GM19463 (cell line): ENCODE measurements at regions not wholly inside any gene's neighbourhood (a gene's known extent, or its start where the extent isn't known, plus 50 kb on each side); places are given as distances from the start of the nearest gene placed in this dataset.

Experiments used
- ATAC-seq: cut with Tn5 transposase; IDR thresholded peaks from one replicate; pipeline ENCODE4 v1.9.1; 2021; ENCODE audit warnings: mild to moderate bottlenecking, moderate library complexity; ENCODE audit not compliant: unreplicated experiment

- no peak for ATAC-seq
These were observed 59.6 kb upstream of the CDH13 start for GRCh38 chr16:82567175-82567574.

GRCh38 chr16:82563401-82563800, 63.4 kb upstream of the CDH13 start:
- ATAC-seq: no peak

DNA sequence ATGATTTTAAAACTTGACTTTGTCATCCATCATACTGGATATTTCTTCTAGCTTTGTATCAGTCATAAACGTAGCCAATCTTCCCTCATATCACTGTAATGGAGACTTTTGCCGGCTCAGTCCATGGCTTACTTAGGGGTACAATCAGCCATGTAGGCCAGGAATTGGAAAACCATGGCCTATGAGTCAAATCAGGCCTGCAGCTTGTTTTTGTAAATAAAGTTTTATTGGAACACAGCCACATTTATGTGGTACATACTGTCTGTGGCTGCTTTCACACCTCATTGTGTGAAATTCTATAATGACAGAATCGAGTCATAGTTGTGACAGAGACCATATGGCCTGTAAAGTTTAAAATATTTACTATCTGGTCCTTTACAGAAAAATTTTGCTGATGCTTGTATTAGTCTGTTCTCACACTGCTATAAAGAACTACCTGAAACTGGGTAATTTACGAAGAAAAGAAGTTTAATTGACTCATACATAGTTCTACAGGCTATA, 64.5 kb upstream of the CDH13 start:
- ATAC-seq: no peak

DNA sequence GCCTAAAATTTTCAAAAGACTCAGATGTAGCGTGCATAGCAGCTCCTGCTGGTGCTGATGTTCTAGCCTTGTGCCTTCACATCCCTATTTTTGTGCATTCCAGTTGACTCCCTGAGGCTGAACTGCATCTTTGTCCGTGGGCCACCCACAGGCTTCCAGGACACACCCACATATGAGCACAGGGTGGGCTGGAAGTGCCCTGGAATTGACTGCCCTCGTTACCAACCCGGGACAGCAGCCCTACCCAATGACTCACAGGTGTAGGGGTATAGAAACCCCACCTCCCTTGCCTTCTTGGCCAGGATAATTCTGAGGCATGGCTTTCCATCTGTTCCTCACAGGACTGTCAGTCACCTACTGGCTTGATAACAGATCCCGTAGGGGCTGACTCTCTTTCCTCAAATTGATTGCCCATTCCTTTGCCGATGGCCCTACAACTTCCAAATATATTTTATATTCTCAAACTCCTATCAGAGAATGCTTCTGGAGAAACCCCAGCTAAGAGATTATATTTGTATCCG, 65.9 kb upstream of the CDH13 start:
- no peak for ATAC-seq

DNA sequence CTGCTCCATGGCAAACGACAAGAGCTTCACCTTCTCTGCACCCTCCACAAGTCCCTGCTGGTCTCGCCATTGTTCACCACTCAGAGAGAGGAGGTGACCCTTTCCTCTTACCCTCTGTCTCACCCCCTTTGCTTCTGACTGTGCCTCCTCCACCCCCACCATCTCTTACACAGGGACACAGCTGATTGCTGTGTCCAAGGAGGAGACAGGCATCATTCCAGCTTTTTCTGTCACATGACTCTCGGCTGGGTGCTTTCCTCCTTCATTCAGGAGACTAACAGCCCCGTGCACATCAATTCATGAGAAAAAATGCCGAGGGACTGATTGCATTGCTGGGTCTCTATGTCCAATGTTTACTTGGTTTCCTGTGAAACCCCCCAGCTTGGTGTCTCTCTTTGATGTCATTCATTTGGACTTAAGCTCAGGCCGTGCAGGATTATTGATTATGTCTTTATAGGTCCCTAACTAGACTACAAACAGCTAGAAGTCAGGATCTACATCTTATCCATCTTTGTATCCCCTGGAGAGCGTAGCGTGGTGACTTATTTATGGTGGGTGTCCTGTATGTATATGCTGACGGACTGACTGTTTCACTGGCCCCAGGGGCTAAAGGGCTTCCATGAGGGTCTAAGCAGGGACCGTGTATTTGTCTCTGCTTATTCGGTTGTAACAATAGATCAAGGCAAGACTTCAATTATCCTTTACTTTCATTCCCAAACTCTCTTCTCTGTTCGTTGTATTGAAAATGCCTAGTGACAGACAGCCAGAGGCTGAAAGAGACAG, 82.2 kb upstream of the CDH13 start:
- no peak for ATAC-seq

- ATAC-seq: no peak
These were observed 84.1 kb upstream of the CDH13 start for GRCh38 chr16:82542714-82543113.

DNA sequence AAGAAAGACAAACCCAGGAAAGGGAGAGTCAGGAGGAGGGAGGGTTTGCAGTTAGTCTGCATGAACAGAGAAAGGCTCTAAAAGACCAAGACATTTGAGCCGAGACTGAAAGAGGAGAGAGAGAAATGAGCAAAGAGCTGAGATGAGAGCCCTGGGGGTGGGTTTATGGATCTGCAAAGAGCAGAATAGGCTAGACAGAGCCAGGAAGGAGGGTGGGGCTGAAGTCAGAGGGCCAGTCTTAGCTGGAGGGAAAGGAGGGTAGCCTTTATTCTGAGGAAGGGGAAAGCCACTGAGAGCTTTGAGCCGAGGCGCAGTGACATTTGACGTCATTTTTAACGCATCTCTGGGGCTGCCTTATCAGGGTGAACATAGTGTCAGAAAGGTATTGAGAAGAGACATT, 85.7 kb upstream of the CDH13 start:
- ATAC-seq: no peak

DNA sequence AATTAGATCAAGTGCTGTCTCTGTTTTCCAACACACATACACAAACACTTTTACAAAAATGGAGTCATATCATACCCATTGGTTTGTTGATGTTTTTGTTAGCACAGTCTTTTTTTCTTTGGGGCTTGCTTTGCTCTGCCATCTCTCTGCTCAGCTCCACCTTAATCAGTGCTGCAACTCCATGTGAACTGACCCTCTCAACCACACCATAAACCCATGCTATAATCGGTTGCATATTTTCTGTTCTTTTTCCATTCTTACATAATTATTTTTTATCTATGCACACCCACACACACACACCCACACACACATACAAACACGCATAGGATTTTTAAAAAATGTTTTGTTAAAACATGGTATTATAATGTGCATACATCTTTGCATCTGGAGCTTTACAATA, 91.0 kb upstream of the CDH13 start:
- ATAC-seq: no peak

GRCh38 chr16:82535262-82535661, 91.5 kb upstream of the CDH13 start:
- no peak for ATAC-seq

GRCh38 chr16:82533189-82533588, 93.6 kb upstream of the CDH13 start:
- ATAC-seq: no peak

DNA sequence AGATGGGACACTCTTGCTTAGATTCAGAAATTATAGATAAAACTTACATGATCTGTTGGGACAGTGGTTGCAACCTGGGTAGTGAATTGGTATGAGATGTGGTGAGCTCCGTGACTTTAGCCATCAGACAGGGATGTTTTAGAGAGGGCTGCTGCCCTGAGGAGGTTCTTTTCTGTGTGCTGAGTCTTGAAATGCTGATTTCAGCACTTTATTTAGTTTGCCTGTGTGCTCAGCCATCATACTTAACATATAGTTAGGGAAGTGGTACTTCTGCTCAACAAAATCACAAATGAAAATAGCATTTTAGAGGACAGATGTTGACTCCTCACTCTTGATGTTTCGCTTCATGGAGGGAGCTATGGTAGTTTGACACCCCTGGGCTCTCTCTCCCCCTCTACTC, 95.9 kb upstream of the CDH13 start:
- no peak for ATAC-seq

DNA sequence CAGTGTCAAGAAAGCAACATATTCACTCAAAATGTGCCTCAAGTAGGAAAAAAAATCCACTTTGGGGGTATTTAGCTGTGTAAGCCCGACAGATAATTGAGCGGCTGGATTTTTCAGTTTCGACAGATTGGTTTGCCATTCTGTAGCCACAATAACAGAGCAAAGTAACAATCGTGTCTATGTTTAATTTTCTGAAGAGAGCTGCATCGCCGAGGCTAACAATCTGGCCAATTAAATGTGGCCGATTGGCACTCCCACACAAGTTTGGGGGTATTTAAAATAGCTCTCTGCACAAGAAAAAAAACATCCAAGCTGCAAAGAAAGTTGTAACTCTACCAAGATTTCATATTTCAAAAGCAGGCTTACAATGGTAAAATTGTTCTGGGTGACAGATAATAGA, 99.7 kb upstream of the CDH13 start:
- ATAC-seq: no peak

GRCh38 chr16:82524976-82525375, 101.8 kb upstream of the CDH13 start:
- ATAC-seq: no peak

DNA sequence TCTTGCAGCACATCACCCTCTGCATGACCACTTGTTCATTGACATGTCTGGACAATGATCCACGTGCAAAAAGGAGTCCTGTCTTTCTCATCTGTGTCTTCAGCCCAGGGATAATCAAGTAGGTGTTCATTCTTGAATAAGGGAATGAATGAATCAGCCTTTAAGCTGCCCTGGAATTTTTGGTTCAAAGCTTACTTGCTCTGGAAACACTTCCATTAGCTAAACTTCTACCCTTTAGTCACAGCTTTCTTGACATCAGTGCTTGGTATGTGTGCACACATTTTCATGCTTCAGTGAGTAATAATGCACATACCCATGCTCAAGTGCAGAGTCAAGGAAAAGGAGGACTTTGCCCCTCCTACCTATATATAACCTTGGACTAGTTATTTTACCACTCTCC, 103.0 kb upstream of the CDH13 start:
- no peak for ATAC-seq

- ATAC-seq: no peak
These were observed 104.7 kb upstream of the CDH13 start for GRCh38 chr16:82522026-82522425.

DNA sequence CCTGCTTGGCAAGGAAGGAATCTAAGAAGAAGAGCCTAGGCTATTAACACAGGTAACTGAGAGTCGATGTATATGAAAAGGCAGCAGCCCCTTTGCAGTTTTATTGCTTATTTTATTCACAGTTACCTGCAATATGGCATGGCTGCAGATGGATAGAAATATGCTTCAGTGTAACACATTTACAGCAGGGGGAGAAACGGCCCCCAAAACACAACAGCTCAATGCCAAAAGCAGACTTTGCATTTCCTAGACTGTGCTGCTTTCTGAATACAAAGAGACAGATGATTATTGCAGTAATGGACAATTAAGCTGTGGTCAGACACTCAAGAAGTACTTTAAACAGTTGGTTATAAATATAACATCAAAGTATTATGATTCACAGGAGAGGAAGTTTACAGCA, 108.0 kb upstream of the CDH13 start:
- ATAC-seq: no peak

DNA sequence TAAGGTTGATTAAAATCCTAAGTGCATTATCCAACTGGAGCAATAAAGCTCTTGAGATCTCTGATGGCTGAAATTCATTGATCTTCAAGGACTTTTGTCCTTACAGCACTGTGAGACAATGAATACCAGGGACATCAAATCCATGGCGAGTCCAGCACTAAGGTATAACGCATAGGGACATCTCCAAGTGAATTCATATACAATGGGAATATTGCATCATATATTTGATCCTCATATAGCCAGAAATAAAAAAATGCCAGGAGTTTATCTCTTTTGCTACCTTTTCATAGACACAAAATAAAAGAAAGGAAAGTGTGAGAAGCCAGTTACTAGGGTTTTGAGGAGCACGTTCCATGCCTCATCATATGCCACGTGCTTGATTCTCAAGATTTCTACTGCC, 112.5 kb upstream of the CDH13 start:
- ATAC-seq: no peak

DNA sequence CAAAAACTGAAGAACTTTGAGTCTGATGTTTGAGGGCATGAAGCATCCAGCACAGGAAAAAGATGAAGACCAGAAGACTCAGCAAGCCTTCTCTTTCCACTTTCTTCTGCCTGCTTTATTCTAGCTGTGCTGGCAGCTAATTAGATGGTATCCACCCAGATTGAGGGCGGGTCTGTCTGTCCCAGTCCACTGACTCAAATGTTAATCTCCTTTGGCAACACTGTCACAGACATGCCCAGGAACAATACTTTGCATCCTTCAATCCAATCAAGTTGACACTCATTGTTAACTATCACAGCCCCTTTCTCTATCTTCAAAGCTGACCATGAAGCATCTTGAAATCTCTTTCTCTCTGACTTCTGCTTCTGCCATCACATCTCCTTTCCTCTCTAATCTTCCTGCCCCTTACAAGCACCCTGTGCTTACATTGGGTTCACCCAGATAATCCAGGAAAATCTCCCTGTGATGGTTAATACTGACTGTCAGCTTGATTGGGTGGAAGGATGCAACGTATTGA, 115.9 kb upstream of the CDH13 start:
- ATAC-seq: no peak

- ATAC-seq: no peak
These were observed 116.9 kb upstream of the CDH13 start for GRCh38 chr16:82509691-82510430.

DNA sequence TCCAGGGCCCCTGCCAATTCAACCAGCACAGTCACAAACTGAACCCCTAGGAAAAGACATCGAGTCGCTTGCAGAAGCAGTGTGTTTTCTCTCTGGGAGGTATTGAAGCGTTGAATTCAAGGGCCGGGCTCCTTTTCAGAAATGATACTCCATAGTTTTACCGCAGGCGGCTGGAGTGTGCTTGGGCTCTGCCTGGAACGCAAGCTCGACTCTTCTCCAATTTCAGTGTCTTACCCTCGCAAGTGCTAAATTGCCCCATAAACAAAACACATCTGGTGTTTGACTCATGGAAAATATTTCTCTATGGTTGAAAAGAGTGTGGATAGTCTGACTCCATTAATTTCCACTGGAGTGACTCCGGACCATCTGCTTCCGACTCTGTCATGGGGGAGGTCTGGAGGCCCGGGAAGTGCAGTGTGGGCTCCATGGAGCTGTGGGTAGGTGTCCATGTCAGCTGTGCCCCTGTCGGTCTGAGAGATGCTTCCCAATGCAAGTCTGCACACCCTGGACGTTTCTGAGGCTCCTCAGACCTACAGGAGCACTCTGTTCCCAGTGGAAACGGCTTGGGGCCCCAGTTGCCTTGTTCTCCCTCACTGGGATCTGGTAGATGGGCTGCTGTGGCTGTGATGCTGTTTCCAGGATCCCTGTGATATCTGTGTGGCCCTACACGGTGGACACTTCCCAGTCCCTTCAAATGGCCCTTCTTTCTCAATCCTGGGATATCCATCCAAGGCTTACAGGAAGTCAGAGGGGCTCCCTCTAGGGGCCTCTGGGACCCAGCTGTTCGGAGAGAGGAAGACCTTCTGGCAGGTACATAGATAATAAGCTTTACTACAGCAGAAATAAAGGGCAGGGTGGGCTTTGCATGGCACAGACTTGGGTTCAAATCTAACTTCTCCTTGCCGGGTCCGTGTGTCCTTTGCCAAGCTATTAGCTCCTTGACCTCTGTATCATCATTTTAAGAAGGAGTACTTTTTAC, 119.8 kb upstream of the CDH13 start:
- ATAC-seq: no peak

GRCh38 chr16:82504836-82505235, 121.9 kb upstream of the CDH13 start:
- ATAC-seq: no peak
